ENCODE measurements at regions not wholly inside any gene's neighbourhood (a gene's known extent, or its start where the extent isn't known, plus 50 kb on each side); places are given as distances from the start of the nearest gene placed in this dataset.

- Histone ChIP-seq H3K27me3 (no peaks in the 10 kb centered on the region), H3K4me3 (ENCODE audit: low read depth, low read length) (no peak overlapping the region), H3K9me3 (no peaks in the 10 kb centered on the region), H3K36me3 (no peaks in the 10 kb centered on the region), H3K4me1 (no peaks in the 10 kb centered on the region)
- no peak for DNase-seq
- TF ChIP-seq, protein P1, sequence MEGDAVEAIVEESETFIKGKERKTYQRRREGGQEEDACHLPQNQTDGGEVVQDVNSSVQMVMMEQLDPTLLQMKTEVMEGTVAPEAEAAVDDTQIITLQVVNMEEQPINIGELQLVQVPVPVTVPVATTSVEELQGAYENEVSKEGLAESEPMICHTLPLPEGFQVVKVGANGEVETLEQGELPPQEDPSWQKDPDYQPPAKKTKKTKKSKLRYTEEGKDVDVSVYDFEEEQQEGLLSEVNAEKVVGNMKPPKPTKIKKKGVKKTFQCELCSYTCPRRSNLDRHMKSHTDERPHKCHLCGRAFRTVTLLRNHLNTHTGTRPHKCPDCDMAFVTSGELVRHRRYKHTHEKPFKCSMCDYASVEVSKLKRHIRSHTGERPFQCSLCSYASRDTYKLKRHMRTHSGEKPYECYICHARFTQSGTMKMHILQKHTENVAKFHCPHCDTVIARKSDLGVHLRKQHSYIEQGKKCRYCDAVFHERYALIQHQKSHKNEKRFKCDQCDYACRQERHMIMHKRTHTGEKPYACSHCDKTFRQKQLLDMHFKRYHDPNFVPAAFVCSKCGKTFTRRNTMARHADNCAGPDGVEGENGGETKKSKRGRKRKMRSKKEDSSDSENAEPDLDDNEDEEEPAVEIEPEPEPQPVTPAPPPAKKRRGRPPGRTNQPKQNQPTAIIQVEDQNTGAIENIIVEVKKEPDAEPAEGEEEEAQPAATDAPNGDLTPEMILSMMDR (IDR thresholded peaks at IDR 0.05; ENCODE audit: low read depth, low read length) = no peak
Observed at GRCh38 chr7:46028246-46028645, 107.2 kb upstream of the IGFBP3 start.

- Histone ChIP-seq H3K36me3 (no peaks in the 10 kb centered on the region), H3K4me1 (no peaks in the 10 kb centered on the region), H3K9me3 (no peaks in the 10 kb centered on the region), H3K4me3 (ENCODE audit: low read depth, low read length) (no peak overlapping the region), H3K27me3 (no peaks in the 10 kb centered on the region)
- TF ChIP-seq, protein P1 (IDR thresholded peaks at IDR 0.05; ENCODE audit: low read depth, low read length) = no peak
- no peak for DNase-seq
Observed at GRCh38 chr7:46026741-46027140, 105.7 kb upstream of the IGFBP3 start.

DNA sequence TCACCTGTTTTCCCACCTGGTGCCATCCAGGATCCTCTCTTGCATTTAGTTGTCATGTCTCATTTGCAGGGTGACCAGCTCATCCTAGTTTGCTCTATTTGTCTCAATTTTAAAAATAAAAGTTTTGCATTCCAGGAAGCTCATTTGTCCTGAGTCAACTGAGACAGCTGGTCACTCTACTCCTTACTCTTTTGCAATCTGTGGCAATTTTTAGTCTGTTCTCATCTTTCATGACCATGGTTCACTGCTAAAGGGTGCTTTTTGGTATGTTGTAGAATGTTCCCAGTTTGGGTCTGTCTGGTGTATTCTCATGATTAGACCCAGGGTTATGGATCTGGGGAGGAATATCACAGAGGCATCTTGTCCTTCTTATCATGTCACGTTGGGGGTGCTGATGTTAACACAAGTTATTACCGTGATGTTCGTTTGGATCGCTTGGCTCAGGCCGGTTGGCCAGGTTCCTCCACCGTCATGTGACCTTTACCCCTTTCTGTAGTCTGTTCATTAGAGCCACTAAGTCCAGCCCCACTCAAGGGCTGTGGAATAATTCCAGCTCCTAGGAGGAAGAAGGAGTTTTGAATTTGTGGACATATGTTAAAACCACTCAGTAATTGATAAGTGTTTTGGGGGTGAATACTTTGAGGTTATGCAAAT lies 103.3 kb upstream of the IGFBP3 start:
- Histone ChIP-seq H3K4me1 (no peaks in the 10 kb centered on the region), H3K4me3 (ENCODE audit: low read depth, low read length) (no peak overlapping the region), H3K36me3 (no peaks in the 10 kb centered on the region), H3K27me3 (0 out of 2 replicates have a peak, but pooled peaks cover 3% of the 10 kb centered on the region), H3K9me3 (no peaks in the 10 kb centered on the region)
- TF ChIP-seq, protein P1 (IDR thresholded peaks at IDR 0.05; ENCODE audit: low read depth, low read length) = no peak
- DNase-seq = no peak

GRCh38 chr7:46022397-46022796 lies 101.3 kb upstream of the IGFBP3 start:
- H3K9me3 ChIP-seq = no peaks in the 10 kb centered on the region
- H3K36me3 ChIP-seq = no peaks in the 10 kb centered on the region
- TF ChIP-seq, protein P1 (IDR thresholded peaks at IDR 0.05; ENCODE audit: low read depth, low read length) = no peak
- no peak for DNase-seq
- 0 out of 2 replicates have a peak, but pooled peaks cover 3% of the 10 kb centered on the region for H3K27me3 ChIP-seq
- no peaks in the 10 kb centered on the region for H3K4me1 ChIP-seq
- H3K4me3 ChIP-seq (ENCODE audit: low read depth, low read length) = no peak overlapping the region

- Histone ChIP-seq H3K9me3 (no peaks in the 10 kb centered on the region), H3K36me3 (no peaks in the 10 kb centered on the region), H3K27me3 (no peaks in the 10 kb centered on the region), H3K4me1 (no peaks in the 10 kb centered on the region), H3K4me3 (ENCODE audit: low read depth, low read length) (no peak overlapping the region)
- TF ChIP-seq, protein P1 (IDR thresholded peaks at IDR 0.05; ENCODE audit: low read depth, low read length) = no peak
- peak; percentile 60 for DNase-seq
Observed at GRCh38 chr7:46015107-46015868, 94.2 kb upstream of the IGFBP3 start.

GRCh38 chr7:46011501-46011900 lies 90.4 kb upstream of the IGFBP3 start:
- no peak for DNase-seq
- H3K4me3 ChIP-seq (ENCODE audit: low read depth, low read length) = no peak overlapping the region
- TF ChIP-seq, protein P1 (IDR thresholded peaks at IDR 0.05; ENCODE audit: low read depth, low read length) = no peak
- H3K36me3 ChIP-seq = no peaks in the 10 kb centered on the region
- H3K9me3 ChIP-seq = no peaks in the 10 kb centered on the region
- H3K27me3 ChIP-seq = no peaks in the 10 kb centered on the region
- H3K4me1 ChIP-seq = no peaks in the 10 kb centered on the region

Data from BE2C (cell line).